Mesodermal cell (in vitro differentiated cells): ENCODE measurements at regions not wholly inside any gene's neighbourhood (a gene's known extent, or its start where the extent isn't known, plus 50 kb on each side); places are given as distances from the start of the nearest gene placed in this dataset.

Experiments used
- H3K27ac ChIP-seq: 2 replicates; pipeline ENCODE4 v1.7.0; 2013; ENCODE audit warnings: mild to moderate bottlenecking, low read depth, low read length, moderate library complexity; ENCODE audit not compliant: severe bottlenecking
- H3K36me3 ChIP-seq: 2 replicates; pipeline ENCODE4 v1.7.1; 2013; ENCODE audit warnings: mild to moderate bottlenecking, low read length, moderate library complexity; ENCODE audit not compliant: control insufficient read depth, insufficient read depth
- H3K4me1 ChIP-seq: one replicate; pipeline ENCODE4 v1.7.1; 2013; ENCODE audit warnings: mild to moderate bottlenecking, low read length; ENCODE audit not compliant: insufficient read depth, control insufficient read depth, poor library complexity, severe bottlenecking
- H3K4me3 ChIP-seq: 2 replicates; pipeline ENCODE4 v1.7.0; 2013; ENCODE audit warnings: low read length, control low read depth, mild to moderate bottlenecking; ENCODE audit not compliant: insufficient read depth, poor library complexity, severe bottlenecking; ENCODE audit errors: extremely low read depth
- H3K9me3 ChIP-seq: 2 replicates; pipeline ENCODE4 v1.7.1; 2013; ENCODE audit warnings: mild to moderate bottlenecking, low read length, moderate library complexity; ENCODE audit not compliant: control insufficient read depth
- WGBS, 2 experiments: methylation state at CpG; one replicate each; pipeline ENCODE4 v1.1.5; 2013; ENCODE audit warnings: missing lambda C conversion rate in 2 of 2; ENCODE audit not compliant: insufficient coverage in 2 of 2; 5-methylcytosine and 5-hydroxymethylcytosine counted together

DNA sequence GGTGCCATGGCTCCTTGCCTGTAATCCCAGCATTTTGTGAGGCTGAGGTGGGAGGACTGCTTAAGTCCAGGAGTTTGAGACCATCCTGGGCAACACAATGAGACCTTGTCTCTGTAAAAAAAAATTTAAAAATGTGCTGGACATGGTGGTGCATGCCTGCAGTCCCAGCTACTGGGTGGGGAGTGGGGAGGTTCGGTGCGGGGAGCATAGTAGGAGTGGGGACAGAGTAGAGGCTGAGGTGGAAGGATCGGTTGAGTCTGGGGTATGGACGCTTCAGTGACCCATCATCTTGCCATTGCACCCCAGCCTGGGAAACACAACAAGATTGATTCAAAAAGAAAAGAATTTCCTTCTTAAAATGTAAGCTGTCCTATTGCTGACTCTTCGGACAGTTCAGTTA, 1490.0 kb upstream of the GBE1 start:
- WGBS, 2 experiments = 93 to 100% methylated on average over 2 to 5 of the region's 5 CpGs
- no peak overlapping the region for H3K27ac ChIP-seq
- H3K4me1 ChIP-seq = no peaks in the 10 kb centered on the region
- no peaks in the 10 kb centered on the region for H3K36me3 ChIP-seq
- H3K9me3 ChIP-seq = no peaks in the 10 kb centered on the region
- H3K4me3 ChIP-seq = no peak overlapping the region

DNA sequence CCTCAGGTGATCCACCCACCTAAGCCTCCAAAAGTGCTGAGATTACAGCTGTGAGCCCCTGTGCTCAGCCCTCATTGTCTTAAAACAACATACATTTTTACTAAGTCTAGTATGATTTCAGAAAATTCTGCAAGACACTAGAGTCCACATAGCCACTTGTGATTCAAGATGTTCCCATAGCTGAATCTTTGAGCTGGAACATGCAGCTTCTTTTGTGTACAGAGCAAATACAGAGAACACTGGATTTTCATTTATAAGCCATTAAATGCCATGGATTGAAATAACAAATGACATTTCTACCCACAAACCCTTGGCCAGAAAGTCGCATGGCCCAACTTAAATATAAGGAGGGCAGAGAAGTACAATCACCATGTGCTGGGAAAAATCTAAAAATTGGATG, 1489.2 kb upstream of the GBE1 start:
- no peaks in the 10 kb centered on the region for H3K9me3 ChIP-seq
- 100% methylated on average over 1 of the region's 1 CpG; no CpG with 5 or more reads in 1 of the 2 experiments for WGBS, 2 experiments
- no peak overlapping the region for H3K27ac ChIP-seq
- H3K36me3 ChIP-seq = no peaks in the 10 kb centered on the region
- H3K4me1 ChIP-seq = no peaks in the 10 kb centered on the region
- H3K4me3 ChIP-seq = no peak overlapping the region

DNA sequence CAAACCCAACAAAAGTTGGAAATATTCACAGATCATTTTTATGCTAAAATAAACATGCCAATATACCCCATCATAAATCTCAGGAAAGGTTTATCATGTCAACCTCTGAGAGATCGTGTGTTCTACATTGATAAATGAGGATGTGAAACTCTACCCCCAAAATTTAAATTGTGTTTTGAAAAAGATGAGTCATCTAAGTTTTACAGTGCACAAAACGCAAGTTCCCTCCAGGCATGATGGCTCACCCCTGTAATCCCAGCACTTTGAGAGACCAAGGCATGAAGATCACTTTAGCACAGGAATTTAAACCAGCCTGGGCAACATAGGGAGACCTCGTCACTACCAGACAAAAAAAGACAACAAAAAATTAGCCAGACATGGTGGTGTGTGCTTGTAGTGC, 1487.0 kb upstream of the GBE1 start:
- 60 to 100% methylated on average over 1 of the region's 3 CpGs for WGBS, 2 experiments
- H3K4me3 ChIP-seq = no peak overlapping the region

DNA sequence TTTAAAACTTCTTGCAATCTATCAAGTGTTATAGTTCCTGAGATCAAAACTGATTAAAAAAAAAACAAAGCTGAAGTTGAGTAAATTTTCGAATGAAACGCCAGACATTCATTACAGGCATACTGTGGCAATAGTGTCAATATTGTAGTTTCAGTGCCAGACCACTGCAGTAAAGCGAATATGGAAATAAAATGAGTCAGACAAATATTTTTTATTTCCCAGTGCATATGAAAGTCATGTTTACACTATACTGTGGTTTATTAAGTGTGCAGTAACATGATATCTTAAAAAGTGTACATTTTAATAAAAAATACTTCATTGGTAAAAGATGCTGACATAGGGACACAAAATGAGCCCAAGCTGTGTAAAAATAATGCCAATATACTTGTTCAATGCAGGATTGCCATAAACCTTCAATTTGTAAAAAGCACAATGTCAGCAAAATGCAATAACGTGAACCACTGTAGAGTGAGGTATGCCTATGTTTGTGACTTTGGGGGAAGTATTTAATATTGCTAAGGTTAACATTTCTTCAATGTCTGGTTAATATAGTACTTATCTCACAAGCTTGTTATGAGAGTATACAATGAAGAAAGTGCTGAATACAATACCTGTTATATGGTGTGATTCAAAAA, 1473.9 kb upstream of the GBE1 start:
- H3K9me3 ChIP-seq = no peaks in the 10 kb centered on the region
- 80 to 89% methylated on average over 1 to 2 of the region's 4 CpGs for WGBS, 2 experiments
- no peak overlapping the region for H3K4me3 ChIP-seq
- H3K27ac ChIP-seq = no peak overlapping the region
- H3K4me1 ChIP-seq = no peaks in the 10 kb centered on the region
- H3K36me3 ChIP-seq = no peaks in the 10 kb centered on the region

More for the DNA sequence above, 1487.0 kb upstream of the GBE1 start:
- no peaks in the 10 kb centered on the region for H3K9me3 ChIP-seq
- H3K36me3 ChIP-seq = no peaks in the 10 kb centered on the region
- no peak overlapping the region for H3K27ac ChIP-seq
- H3K4me1 ChIP-seq = no peaks in the 10 kb centered on the region

DNA sequence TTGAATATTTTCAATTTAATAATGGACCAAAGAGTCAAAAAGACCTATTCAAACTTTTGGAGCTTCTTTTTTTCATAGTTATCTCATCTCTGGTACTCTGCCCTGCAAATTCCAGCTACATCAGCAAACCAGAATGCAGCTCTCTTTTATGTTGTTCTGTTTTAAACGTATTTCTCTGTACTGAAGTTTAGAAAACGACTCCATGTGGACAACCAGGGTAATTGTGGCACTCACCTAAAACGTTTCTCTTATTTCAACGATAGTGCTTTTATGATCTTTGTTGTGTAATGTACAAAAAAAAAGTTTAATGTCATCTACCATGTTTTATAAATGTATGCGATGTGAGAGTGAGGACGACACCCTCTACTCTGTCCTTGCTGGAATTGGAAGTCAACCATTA, 1472.3 kb upstream of the GBE1 start:
- no peak overlapping the region for H3K27ac ChIP-seq
- no peaks in the 10 kb centered on the region for H3K36me3 ChIP-seq
- H3K4me3 ChIP-seq = no peak overlapping the region
- no peaks in the 10 kb centered on the region for H3K9me3 ChIP-seq
- no peaks in the 10 kb centered on the region for H3K4me1 ChIP-seq
- WGBS, 2 experiments = 80 to 100% methylated on average over 1 to 2 of the region's 6 CpGs

DNA sequence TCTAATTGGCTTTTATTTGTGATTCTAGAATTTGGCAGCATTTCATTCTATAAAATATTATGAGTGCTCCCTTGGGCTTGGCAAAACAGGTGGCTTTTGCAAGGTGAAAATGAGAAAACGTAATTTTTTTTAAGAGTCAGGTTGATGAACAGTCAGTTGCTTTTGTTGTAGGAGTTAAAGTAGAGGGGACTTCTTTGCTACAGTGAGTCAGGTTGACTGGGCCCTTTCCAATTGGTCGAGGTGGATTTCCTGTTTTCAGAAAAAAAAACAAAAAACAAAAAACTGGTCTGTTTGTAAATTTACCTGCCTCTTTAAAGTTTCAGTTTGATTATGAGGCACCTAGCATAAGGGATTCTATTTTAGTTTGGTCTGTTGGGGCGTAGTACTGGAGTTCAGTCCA, 1469.4 kb upstream of the GBE1 start:
- H3K4me3 ChIP-seq = no peak overlapping the region
- no peaks in the 10 kb centered on the region for H3K4me1 ChIP-seq
- H3K36me3 ChIP-seq = no peaks in the 10 kb centered on the region
- no peaks in the 10 kb centered on the region for H3K9me3 ChIP-seq
- 91 to 100% methylated on average over 1 of the region's 3 CpGs for WGBS, 2 experiments
- no peak overlapping the region for H3K27ac ChIP-seq

DNA sequence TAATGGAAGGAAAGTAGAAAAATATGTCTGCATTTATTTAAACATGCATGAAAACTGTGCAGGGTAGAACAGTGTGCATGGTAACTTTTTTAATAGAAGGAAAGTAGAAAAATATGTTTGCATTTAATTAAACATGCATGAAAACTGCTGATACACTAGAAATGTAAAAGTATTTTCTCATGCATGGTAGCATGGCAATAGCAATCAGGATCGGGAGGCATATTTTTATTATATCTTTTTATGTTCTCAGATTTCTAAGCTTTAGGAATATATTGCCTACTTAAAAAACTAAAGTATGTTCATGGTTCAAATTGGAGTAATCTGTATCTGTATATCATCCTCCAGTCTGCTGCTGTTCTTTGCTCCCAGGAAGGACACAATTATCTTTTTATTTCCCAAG, 1468.9 kb upstream of the GBE1 start:
- Histone ChIP-seq H3K27ac (no peak overlapping the region), H3K9me3 (no peaks in the 10 kb centered on the region), H3K36me3 (no peaks in the 10 kb centered on the region), H3K4me3 (no peak overlapping the region), H3K4me1 (no peaks in the 10 kb centered on the region)
- WGBS, 2 experiments = no CpG with 5 or more reads among the region's 1 CpG

DNA sequence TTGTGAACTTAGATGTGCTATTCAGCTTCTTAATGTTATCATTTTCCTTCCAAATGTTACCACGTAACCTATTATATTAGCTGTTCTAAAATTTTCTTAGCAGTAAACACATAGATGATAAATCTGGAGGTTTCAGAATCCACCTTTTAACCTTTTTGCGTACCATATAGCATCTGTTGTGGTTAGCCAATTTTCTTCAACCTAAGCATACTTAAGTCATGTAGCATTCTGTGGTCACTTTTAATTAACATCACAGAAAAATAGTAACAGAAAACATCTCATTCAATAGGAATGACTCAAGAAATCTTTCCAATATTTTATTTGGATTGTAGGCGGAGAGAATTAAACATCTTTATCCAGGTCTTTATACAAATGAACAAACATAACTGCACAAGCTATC, 1465.3 kb upstream of the GBE1 start:
- H3K4me3 ChIP-seq = no peak overlapping the region
- H3K27ac ChIP-seq = no peak overlapping the region
- no peaks in the 10 kb centered on the region for H3K9me3 ChIP-seq
- H3K36me3 ChIP-seq = no peaks in the 10 kb centered on the region
- no peaks in the 10 kb centered on the region for H3K4me1 ChIP-seq
- WGBS, 2 experiments = no CpG with 5 or more reads among the region's 3 CpGs

DNA sequence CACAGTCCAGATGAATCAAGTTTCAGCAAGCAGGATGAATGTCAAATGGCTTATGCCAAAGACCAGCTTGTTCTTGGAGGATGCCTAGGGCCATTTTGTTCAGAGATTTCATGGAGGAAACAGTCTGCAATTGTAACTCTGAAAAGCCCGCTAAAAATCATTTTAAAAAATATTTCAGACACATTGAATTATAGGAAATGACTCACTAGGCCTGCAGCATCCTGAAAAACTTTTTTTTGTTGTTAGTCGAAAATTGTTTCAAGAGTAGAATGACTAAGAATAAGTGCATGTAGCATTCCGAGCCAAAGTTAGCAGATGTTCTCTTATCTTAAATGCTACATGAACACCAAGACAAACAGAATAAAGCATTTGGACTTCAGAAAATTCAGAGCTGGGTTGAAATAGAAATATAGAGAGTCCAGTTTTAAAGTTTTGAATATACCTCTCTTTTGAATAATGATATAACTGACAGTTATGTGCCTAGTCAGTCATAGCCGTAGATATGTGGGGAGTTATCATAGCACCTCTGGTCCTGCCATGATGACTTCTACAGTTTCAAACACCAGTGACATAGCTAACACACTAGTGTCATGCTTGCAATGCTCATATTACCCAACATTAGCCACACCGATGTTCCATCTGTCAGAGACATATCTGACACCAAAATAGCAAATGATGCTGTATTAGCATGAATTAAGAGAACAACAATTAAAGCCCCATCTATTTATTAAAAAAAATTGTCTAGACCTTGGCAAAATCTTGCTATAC, 1462.8 kb upstream of the GBE1 start:
- H3K4me3 ChIP-seq = no peak overlapping the region
- H3K36me3 ChIP-seq = no peaks in the 10 kb centered on the region
- no peak overlapping the region for H3K27ac ChIP-seq
- no peaks in the 10 kb centered on the region for H3K4me1 ChIP-seq
- no peaks in the 10 kb centered on the region for H3K9me3 ChIP-seq
- 100% methylated on average over 1 of the region's 5 CpGs; no CpG with 5 or more reads in 1 of the 2 experiments for WGBS, 2 experiments

DNA sequence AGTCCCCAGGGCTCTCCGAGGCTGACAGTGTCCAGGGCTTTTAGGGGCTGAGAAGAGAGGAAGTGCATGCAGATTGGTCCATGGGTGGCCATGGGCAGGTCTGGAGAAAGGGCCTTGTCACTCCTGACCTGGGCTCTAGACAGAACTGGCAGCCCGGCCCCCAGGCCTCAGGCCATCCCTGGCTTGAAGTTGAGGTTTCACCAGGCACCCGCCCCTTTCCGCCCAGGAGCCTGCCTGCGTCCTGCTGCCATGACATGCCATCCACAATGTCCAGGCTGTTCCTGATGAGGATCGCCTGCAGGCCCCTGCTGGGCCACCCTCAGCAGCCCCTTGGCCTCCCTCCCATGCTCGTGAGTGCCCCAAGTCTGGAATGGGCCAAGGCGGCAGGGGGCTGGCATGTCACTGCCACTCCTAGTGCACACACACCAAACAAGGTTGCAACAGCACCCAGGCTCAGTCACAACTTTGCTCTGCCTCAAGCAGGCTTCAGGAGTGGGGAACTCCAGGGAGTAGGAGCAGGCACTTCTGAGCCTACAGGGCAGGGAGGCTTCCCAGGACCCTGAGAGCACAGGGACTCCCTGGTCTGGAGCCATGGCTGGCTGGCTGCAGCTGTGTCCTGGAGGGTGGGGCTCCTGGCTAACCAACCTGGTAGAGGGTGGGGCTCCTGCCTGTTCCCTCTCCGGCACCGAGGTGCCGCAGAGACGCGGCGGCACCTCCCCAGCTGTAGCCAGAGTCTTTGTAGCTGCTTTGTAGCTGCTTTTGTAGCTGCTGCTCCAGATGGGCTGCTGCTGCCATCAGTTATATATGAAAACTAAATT, 1457.1 kb upstream of the GBE1 start:
- Histone ChIP-seq H3K27ac (no peak overlapping the region), H3K4me1 (no peaks in the 10 kb centered on the region), H3K4me3 (no peak overlapping the region), H3K9me3 (no peaks in the 10 kb centered on the region), H3K36me3 (no peaks in the 10 kb centered on the region)
- 95 to 97% methylated on average over 10 to 14 of the region's 14 CpGs for WGBS, 2 experiments
